ENCODE measurements at regions not wholly inside any gene's neighbourhood (a gene's known extent, or its start where the extent isn't known, plus 50 kb on each side); places are given as distances from the start of the nearest gene placed in this dataset.
"Not testable (repeated sequence)": the region's sequence is repeated elsewhere in the genome, so short reads cannot be mapped to it uniquely, and the experiment has no call there.

DNA sequence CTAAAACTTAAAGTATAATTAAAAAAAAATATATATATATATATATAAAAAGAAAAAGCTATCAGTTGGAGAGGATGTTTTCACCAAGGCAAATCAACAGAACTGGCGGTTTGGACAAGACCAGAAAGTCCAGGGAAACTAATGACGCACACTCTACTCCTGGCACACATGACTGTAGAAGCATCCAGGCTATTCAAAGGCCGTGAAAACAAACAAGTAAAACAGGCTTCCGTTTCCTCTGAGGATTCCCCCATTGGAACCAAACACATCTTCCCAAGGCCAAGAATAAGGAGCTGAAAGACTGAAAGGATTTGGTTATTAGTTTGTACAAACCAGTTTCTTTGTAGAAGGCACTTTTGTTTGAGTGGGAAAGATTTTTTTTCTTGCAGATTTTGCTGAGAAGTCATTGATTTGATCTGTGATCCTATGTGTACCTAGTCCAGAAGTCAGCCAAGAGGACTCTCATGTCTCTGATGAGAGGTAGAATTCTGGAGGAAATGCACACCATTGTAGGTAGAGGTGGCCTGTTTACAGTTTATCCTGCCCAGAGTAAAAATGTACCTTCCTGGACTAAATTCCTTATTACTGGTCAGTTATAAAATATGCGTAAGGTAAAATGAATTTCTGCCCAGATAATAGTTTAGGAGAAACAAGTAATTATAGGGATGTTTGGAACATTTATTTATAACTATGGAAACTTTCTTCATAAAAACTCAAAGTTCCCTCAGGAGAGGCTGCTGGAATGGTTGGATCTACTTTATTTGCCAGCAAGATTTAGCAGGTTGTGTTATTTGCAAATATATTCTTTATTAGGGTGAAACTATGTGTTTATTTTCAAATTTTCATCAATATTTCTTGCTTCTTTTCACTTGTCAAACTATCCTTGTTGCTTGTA, 66.5 kb downstream of the DMP1 start:
- TF ChIP-seq, protein P1, sequence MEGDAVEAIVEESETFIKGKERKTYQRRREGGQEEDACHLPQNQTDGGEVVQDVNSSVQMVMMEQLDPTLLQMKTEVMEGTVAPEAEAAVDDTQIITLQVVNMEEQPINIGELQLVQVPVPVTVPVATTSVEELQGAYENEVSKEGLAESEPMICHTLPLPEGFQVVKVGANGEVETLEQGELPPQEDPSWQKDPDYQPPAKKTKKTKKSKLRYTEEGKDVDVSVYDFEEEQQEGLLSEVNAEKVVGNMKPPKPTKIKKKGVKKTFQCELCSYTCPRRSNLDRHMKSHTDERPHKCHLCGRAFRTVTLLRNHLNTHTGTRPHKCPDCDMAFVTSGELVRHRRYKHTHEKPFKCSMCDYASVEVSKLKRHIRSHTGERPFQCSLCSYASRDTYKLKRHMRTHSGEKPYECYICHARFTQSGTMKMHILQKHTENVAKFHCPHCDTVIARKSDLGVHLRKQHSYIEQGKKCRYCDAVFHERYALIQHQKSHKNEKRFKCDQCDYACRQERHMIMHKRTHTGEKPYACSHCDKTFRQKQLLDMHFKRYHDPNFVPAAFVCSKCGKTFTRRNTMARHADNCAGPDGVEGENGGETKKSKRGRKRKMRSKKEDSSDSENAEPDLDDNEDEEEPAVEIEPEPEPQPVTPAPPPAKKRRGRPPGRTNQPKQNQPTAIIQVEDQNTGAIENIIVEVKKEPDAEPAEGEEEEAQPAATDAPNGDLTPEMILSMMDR (IDR thresholded peaks at IDR 0.05): no peak
- no peaks in the 10 kb centered on the region for H3K36me3 ChIP-seq
- intact Hi-C loops (cut with DNase I): no loop called here
- no peak overlapping the region for H3K27ac ChIP-seq
- no peaks in the 10 kb centered on the region for H3K27me3 ChIP-seq (ENCODE audit: low read depth)
- DNase-seq (no peak), ATAC-seq (no peak)
- H3K4me3 ChIP-seq: no peak overlapping the region
- peaks cover 6% of the 10 kb centered on the region for H3K4me1 ChIP-seq
- no peaks in the 10 kb centered on the region for H3K9me3 ChIP-seq

DNA sequence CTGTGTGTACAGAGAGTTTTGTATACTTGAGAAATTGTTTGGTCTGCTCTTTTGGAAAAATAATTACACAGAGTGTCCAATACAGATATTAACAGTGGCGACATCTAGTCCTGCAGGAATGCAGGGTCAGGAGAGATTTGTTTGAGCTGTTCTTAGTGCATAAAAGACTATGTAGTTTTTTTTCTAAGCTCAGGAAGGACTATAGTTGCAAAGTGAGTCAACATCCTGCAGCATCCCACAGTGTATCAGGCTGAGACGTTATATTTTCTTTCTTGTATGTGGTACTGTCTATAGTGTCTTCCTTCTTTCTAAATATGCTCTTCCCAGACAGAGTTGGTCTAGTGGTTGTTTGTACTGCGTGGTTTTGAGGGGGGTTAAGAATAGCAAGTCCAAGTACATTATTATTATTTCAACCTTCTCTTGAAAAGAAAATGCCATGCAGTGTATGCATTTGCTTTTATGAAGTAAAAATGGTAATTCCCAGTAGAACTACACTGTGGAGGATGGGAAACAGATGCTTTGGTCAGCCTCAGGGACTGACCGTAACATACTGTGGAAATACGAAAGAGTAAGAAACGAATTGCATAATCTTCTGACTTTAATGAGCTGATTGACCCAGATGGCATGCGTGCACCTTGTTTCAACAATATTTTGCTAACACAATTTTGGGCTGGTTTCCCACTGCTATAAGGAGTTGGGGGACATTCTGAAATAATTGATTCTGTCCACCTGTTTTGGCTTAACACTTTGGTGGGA, 67.4 kb downstream of the DMP1 start:
- ATAC-seq: no peak
- no peaks in the 10 kb centered on the region for H3K36me3 ChIP-seq
- intact Hi-C loops (cut with DNase I): no loop called here
- no peak for DNase-seq
- TF ChIP-seq, protein P1 (IDR thresholded peaks at IDR 0.05): no peak
- H3K4me3 ChIP-seq: no peak overlapping the region
- no peaks in the 10 kb centered on the region for H3K9me3 ChIP-seq
- no peaks in the 10 kb centered on the region for H3K27me3 ChIP-seq (ENCODE audit: low read depth)
- no peak overlapping the region for H3K27ac ChIP-seq
- peaks cover 6% of the 10 kb centered on the region for H3K4me1 ChIP-seq

DNA sequence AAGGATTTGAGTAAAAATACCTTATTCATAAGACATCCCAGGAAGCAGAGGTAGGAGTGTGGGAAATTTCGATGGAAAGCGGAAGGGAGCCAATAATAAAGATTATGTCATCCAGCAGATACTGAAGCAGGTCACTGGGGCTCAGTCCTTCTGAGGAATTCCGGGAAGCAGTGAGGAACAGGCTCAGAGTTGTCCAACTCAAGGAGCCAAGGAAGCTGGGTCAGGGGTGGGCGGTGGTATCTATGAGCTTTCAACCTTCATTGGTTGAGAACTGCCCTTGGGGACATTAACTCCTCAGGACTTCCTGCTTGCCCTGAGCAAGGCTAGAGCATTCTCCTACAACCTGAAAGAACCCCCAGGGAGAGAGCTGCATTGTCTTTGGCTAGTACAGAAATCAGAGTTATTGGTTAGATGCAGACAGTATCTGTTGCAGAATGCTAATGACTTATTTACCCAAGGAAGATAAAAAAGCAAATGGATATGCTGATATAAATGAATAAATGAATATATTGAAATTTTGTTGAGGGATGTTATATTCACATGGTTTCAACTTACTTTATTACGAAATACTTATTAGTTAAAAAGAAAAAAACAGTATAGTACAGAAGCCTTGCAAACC, 68.2 kb downstream of the DMP1 start:
- ATAC-seq (no peak), DNase-seq (no peak)
- Histone ChIP-seq H3K9me3 (no peaks in the 10 kb centered on the region), H3K4me1 (peaks cover 6% of the 10 kb centered on the region), H3K36me3 (no peaks in the 10 kb centered on the region), H3K4me3 (no peak overlapping the region), H3K27me3 (ENCODE audit: low read depth) (no peaks in the 10 kb centered on the region), H3K27ac (no peak overlapping the region)
- TF ChIP-seq, protein P1 (IDR thresholded peaks at IDR 0.05): no peak
- intact Hi-C loops (cut with DNase I): no loop called here

DNA sequence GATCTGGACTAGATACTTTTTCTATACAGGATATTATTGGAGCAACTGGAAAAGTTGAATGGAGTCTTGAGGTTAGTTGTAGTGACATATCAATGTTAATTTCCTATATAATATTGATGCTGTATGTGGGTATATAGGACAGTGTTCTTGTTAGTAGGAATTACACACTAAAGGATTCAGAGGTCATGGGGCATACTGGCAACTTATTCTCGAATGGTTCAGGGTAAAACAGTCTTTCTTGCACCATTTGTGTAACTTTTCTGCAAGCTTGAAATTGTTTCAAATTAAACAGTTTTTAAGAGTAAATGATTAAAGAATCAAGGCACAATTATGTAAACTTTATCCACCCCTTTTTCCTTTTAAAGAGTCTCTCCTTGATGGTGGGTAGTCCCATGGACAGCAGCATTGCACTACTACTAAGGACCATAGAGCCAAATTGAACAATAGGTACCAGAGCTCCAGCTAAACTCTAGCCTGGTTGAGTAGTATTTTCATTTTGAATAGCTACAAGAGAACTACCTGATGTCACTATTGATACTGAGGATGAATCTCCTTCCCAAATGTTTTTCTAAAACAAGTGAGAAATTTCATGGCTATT, 70.1 kb downstream of the DMP1 start:
- TF ChIP-seq, protein P1 (IDR thresholded peaks at IDR 0.05): no peak
- H3K36me3 ChIP-seq: no peaks in the 10 kb centered on the region
- H3K9me3 ChIP-seq: peaks cover under 1% of the 10 kb centered on the region
- intact Hi-C loops (cut with DNase I): no loop called here
- H3K27ac ChIP-seq: no peak overlapping the region
- no peak overlapping the region for H3K4me3 ChIP-seq
- DNase-seq (no peak), ATAC-seq (no peak)
- H3K27me3 ChIP-seq (ENCODE audit: low read depth): no peaks in the 10 kb centered on the region
- peaks cover 6% of the 10 kb centered on the region for H3K4me1 ChIP-seq

GRCh38 chr4:87725287-87725686, 74.1 kb upstream of the IBSP start:
- H3K36me3 ChIP-seq; intact Hi-C loops (cut with DNase I); H3K4me1 ChIP-seq; H3K27me3 ChIP-seq (ENCODE audit: low read depth); H3K9me3 ChIP-seq; H3K27ac ChIP-seq; ATAC-seq; DNase-seq; H3K4me3 ChIP-seq: not testable (repeated sequence)
